Left lung (tissue), 4 donors: ENCODE measurements at regions not wholly inside any gene's neighbourhood (a gene's known extent, or its start where the extent isn't known, plus 50 kb on each side); places are given as distances from the start of the nearest gene placed in this dataset.
A peak's percentile ranks its signal among the peaks of the same experiment; 100 is the strongest.
"Not testable (repeated sequence)": the region's sequence is repeated elsewhere in the genome, so short reads cannot be mapped to it uniquely, and the experiment has no call there.

Experiments used
- ATAC-seq: fragments of 200-7000 bp; cut with Tn5 transposase; one replicate; pipeline ENCODE4 v1.9.1; 2020; ENCODE audit warnings: moderate library complexity
- DNase-seq, 4 donors: peaks; one replicate each; pipeline ENCODE4 v3.0.0-alpha.2; 2013 to 2020
- H3K27ac ChIP-seq, 2 donors: fragments of 200-600 bp; sonication (generic) in 1 of 2; one replicate each; pipeline versions ENCODE4 v1.5.0 to v1.8.0; 2020 to 2021
- H3K27me3 ChIP-seq, 2 donors: fragments of 200-600 bp; sonication (generic) in 1 of 2; one replicate each; pipeline versions ENCODE4 v1.5.0 to v1.8.0; 2020 to 2021
- H3K36me3 ChIP-seq, 2 donors: fragments of 200-600 bp; sonication (generic) in 1 of 2; one replicate each; pipeline versions ENCODE4 v1.5.0 to v1.8.0; 2020 to 2021
- H3K4me1 ChIP-seq, 2 donors: fragments of 200-600 bp; one replicate each; pipeline ENCODE4 v1.8.0; 2021
- H3K4me3 ChIP-seq, 2 donors: fragments of 200-600 bp; sonication (generic) in 1 of 2; one replicate each; pipeline versions ENCODE4 v1.5.0 to v1.8.0; 2020 to 2021; ENCODE audit warnings: mild to moderate bottlenecking in 1 of 2
- H3K9me3 ChIP-seq, 2 donors: fragments of 200-600 bp; sonication (generic) in 1 of 2; one replicate each; pipeline versions ENCODE4 v1.5.0 to v1.8.0; 2020 to 2021
- intact Hi-C, 2 donors: fragments of 100-400 bp; cut with DNase I; formaldehyde crosslinking; loops; one replicate each; pipeline versions ENCODE4 v1.11.2 to v1.14.2; 2022
- TF ChIP-seq, protein P1 (sequence below), 2 donors: fragments of 200-600 bp; sonication (generic) in 1 of 2; IDR thresholded peaks; one replicate each; pipeline versions ENCODE4 v1.5.0 to v1.8.0; 2021; ENCODE audit warnings: antibody characterized with exemption in 2 of 2
- donor health status: DM: no; HTN: yes; CAD: no.
- donor health status: DM: no; HTN: no; CAD: no.

DNA sequence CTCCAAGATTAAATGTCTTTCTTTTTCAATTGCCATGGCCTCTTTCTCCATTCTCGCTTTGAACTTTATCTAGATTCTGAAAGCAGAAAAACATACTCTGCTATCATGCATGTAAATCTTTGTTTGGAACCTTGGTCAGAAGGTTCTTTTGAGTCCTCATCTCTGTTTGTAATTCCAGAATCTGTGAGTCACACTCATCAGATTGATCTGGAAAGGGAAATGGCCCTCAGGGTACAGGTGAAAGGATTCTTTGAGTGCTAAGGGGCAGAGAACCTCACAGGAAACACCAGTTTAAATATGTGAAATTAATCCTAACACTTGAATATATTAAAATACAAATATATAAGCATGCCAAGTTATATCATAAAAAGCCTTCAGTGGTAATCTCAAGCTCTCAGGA is 211.0 kb upstream of the ADGRL3 start:
- Histone ChIP-seq H3K27ac (no peak overlapping the region), H3K36me3 (no peaks in the 10 kb centered on the region), H3K9me3 (peaks cover 0 to 20% of the 10 kb centered on the region in 2 donors), H3K4me3 (no peak overlapping the region), H3K27me3 (no peaks in the 10 kb centered on the region), H3K4me1 (no peaks in the 10 kb centered on the region)
- intact Hi-C loops: no loop called here
- ATAC-seq (no peak), DNase-seq (no peak)
- TF ChIP-seq, protein P1, sequence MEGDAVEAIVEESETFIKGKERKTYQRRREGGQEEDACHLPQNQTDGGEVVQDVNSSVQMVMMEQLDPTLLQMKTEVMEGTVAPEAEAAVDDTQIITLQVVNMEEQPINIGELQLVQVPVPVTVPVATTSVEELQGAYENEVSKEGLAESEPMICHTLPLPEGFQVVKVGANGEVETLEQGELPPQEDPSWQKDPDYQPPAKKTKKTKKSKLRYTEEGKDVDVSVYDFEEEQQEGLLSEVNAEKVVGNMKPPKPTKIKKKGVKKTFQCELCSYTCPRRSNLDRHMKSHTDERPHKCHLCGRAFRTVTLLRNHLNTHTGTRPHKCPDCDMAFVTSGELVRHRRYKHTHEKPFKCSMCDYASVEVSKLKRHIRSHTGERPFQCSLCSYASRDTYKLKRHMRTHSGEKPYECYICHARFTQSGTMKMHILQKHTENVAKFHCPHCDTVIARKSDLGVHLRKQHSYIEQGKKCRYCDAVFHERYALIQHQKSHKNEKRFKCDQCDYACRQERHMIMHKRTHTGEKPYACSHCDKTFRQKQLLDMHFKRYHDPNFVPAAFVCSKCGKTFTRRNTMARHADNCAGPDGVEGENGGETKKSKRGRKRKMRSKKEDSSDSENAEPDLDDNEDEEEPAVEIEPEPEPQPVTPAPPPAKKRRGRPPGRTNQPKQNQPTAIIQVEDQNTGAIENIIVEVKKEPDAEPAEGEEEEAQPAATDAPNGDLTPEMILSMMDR (IDR thresholded peaks at IDR 0.05): no peak

DNA sequence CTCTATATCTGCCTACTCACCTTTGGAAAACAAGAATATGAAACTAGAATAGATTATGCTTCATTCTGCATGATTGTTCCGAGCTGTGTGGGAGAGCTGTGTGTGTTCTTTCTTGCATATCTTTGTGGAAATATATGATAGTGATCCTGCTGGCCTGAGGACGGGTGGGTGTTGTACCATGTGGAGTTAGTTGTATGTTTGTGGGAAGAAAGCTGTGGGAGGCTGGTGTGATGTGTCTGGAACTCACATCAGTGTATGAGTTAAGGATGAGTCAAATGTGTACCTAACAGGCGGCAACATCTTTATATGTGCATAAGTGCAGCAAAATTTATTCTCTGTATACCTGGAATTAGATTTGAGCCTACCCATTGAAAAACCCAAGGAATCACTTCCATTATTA is 208.1 kb upstream of the ADGRL3 start:
- TF ChIP-seq, protein P1 (IDR thresholded peaks at IDR 0.05): no peak
- H3K4me3 ChIP-seq: no peak overlapping the region
- DNase-seq (no peak), ATAC-seq (no peak)
- intact Hi-C loops: no loop called here
- no peak overlapping the region for H3K27ac ChIP-seq
- no peaks in the 10 kb centered on the region for H3K4me1 ChIP-seq
- H3K9me3 ChIP-seq: peaks cover 0 to 2% of the 10 kb centered on the region in 2 donors
- no peaks in the 10 kb centered on the region for H3K27me3 ChIP-seq
- H3K36me3 ChIP-seq: no peaks in the 10 kb centered on the region

DNA sequence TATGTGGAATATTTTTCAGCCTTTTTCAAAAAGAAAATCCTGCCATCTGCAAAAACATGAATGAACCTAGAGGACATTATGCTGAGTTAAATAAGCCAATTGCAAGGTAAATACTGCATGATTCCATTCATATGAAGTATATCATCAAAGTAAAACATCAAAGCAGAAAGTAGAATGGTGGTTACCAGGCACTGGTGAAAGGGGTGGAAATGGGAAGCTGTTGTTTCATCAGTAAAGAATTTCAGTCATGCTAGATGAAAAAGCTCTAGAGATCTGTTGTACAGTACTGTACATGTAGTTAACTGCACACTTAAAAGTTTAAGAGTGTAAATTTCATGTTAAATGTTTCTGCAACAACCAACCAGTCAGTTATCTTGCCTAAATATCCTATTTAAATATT is 196.8 kb upstream of the ADGRL3 start:
- no peak overlapping the region for H3K4me3 ChIP-seq
- no peak overlapping the region for H3K27ac ChIP-seq
- H3K36me3 ChIP-seq: no peaks in the 10 kb centered on the region
- H3K27me3 ChIP-seq: no peaks in the 10 kb centered on the region
- DNase-seq: no peak
- H3K4me1 ChIP-seq: no peaks in the 10 kb centered on the region
- TF ChIP-seq, protein P1 (IDR thresholded peaks at IDR 0.05): no peak
- no peak for ATAC-seq
- intact Hi-C loops: no loop called here
- peaks cover 0 to 22% of the 10 kb centered on the region in 2 donors for H3K9me3 ChIP-seq

DNA sequence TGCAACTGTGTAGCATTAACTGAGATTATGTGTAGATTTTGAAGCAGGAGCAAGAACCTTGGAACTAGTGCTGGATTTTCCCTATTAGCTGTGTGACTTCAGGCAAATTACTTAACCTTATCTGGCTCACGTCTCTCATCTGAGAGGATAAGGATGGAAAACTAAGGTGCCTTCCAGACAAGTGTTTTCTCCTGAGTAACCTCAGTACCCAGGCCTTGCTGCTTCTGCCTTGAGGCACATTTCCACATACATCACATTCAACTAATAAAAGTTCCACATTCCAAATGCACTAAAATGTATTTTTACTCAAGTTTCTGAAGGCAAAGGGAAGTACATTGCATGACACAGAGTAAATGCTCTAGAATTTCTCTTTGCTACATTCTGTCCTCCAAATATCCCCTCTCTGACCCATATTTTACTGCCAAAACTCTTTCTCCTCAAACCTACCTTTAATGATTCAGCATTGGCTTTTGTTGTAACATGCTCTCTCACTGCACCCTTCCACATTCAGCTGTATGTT is 195.4 kb upstream of the ADGRL3 start:
- Histone ChIP-seq H3K9me3 (peaks cover 0 to 14% of the 10 kb centered on the region in 2 donors), H3K4me1 (no peaks in the 10 kb centered on the region), H3K27ac (no peak overlapping the region), H3K4me3 (no peak overlapping the region), H3K27me3 (no peaks in the 10 kb centered on the region), H3K36me3 (no peaks in the 10 kb centered on the region)
- TF ChIP-seq, protein P1 (IDR thresholded peaks at IDR 0.05): no peak
- ATAC-seq: no peak
- DNase-seq: no peak
- intact Hi-C loops: no loop called here

DNA sequence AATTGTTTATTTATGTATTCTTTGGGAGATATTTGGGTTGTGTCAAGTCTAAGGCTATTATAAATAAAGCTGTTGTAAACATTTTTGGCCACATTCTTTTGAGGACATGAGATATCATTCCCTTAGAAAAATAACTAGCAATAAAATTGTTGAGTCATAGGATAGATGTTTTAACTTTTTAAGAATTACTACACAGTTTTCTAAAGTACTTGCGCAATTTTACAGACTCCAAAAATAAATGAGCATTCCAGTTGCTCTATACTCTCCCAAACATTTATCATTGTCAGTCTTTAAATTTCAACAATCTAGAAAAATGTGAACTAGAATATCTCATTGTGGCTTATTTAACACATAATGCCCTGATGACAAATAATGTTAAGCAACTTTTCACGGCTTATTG is 189.1 kb upstream of the ADGRL3 start:
- DNase-seq (no peak), ATAC-seq (no peak)
- Histone ChIP-seq H3K4me3 (no peak overlapping the region), H3K27me3 (no peaks in the 10 kb centered on the region), H3K27ac (no peak overlapping the region), H3K36me3 (no peaks in the 10 kb centered on the region), H3K4me1 (no peaks in the 10 kb centered on the region), H3K9me3 (peaks cover 0 to 15% of the 10 kb centered on the region in 2 donors)
- TF ChIP-seq, protein P1 (IDR thresholded peaks at IDR 0.05): no peak
- intact Hi-C loops: no loop called here

- H3K36me3 ChIP-seq, ATAC-seq, H3K4me1 ChIP-seq, H3K27ac ChIP-seq, intact Hi-C loops, H3K4me3 ChIP-seq, H3K27me3 ChIP-seq: not testable (repeated sequence)
- peaks cover 0 to 22% of the 10 kb centered on the region in 2 donors for H3K9me3 ChIP-seq
- DNase-seq: peak in 1 of 4 donors; percentile 48
These were observed 188.2 kb upstream of the ADGRL3 start for GRCh38 chr4:61011936-61012335.
